K562 (cell line): ENCODE measurements at regions not wholly inside any gene's neighbourhood (a gene's known extent, or its start where the extent isn't known, plus 50 kb on each side); places are given as distances from the start of the nearest gene placed in this dataset.

Experiments
- ASH1L ChIP-seq: fragments of 450-650 bp; IDR thresholded peaks from 2 replicates; pipeline ENCODE4 v1.6.1; 2018; ENCODE audit warnings: borderline replicate concordance, mild to moderate bottlenecking, low read depth; ENCODE audit not compliant: partially characterized antibody
- BCOR ChIP-seq: fragments of 450-650 bp; IDR thresholded peaks from 2 replicates; pipeline ENCODE4 v1.6.1; 2016
- DMBX1 ChIP-seq: fragments of 250-450 bp; sonication (Bioruptor Pico); IDR thresholded peaks from 2 replicates; pipeline ENCODE4 v1.8.0; 2022; ENCODE audit warnings: inconsistent platforms, mild to moderate bottlenecking, moderate library complexity, borderline replicate concordance
- FOXP1 ChIP-seq: sonication (generic); formaldehyde crosslinking; IDR thresholded peaks from 2 replicates; pipeline ENCODE4 v1.8.0; 2022; ENCODE audit warnings: mild to moderate bottlenecking, missing genetic modification reagents
- HNRNPK ChIP-seq: fragments of 200-400 bp; formaldehyde crosslinking; IDR thresholded peaks from one replicate; pipeline ENCODE4 v1.6.1; 2018; ENCODE audit warnings: mild to moderate bottlenecking, low read depth, low read length; ENCODE audit not compliant: poor library complexity, severe bottlenecking
- NFE2 ChIP-seq: IDR thresholded peaks from 2 replicates; pipeline ENCODE4 v1.6.1; 2014; ENCODE audit warnings: antibody characterized with exemption, low read depth
- NFIC ChIP-seq: fragments of 450-650 bp; IDR thresholded peaks from 2 replicates; pipeline ENCODE4 v1.6.1; 2017; ENCODE audit warnings: mild to moderate bottlenecking, inconsistent platforms
- NFYB ChIP-seq: IDR thresholded peaks from 2 replicates; pipeline ENCODE4 v1.6.1; 2011; ENCODE audit warnings: mild to moderate bottlenecking, moderate library complexity; ENCODE audit not compliant: insufficient read length; ENCODE audit errors: extremely low read depth
- PHF20 ChIP-seq: fragments of 450-650 bp; IDR thresholded peaks from 2 replicates; pipeline ENCODE4 v1.6.1; 2018; ENCODE audit not compliant: partially characterized antibody
- RAD51 ChIP-seq: fragments of 450-650 bp; IDR thresholded peaks from 2 replicates; pipeline ENCODE4 v1.7.1; 2016; ENCODE audit warnings: low read depth, mild to moderate bottlenecking, borderline replicate concordance
- RBM17 ChIP-seq: fragments of 200-400 bp; formaldehyde crosslinking; IDR thresholded peaks from 2 replicates; pipeline ENCODE4 v1.6.1; 2017; ENCODE audit warnings: low read depth, mild to moderate bottlenecking, low read length, borderline replicate concordance
- RHOXF2B ChIP-seq: fragments of 250-450 bp; sonication (Bioruptor Pico); conservative IDR thresholded peaks from 2 replicates; pipeline ENCODE4 v1.5.1; 2021
- SMC3 ChIP-seq: conservative IDR thresholded peaks from 2 replicates; pipeline ENCODE4 v1.6.1; 2011; ENCODE audit warnings: low read depth, low read length, improper control_type of control experiment; ENCODE audit not compliant: insufficient read depth
- TAF7 ChIP-seq: fragments of 450-650 bp; IDR thresholded peaks from 2 replicates; pipeline ENCODE4 v1.6.1; 2016; ENCODE audit warnings: missing genetic modification characterization, missing compliant biosample characterization
- TEAD4 ChIP-seq, 2 experiments: sonication (generic) in 1 of 2; formaldehyde crosslinking in 1 of 2; IDR thresholded peaks; 2 replicates each; pipeline versions ENCODE4 v1.6.1 to v1.8.0; 2012 to 2022; ENCODE audit warnings: borderline replicate concordance in 1 of 2, inconsistent platforms in 1 of 2, low read length in 1 of 2, mild to moderate bottlenecking in 1 of 2, missing genetic modification reagents in 1 of 2
- ZKSCAN3 ChIP-seq: fragments of 250-450 bp; sonication (Bioruptor Pico); IDR thresholded peaks from 2 replicates; pipeline ENCODE4 v1.4.0; 2020
- ZNF507 ChIP-seq: conservative IDR thresholded peaks from 2 replicates; pipeline ENCODE4 v1.6.1; 2017; ENCODE audit warnings: missing genetic modification characterization, missing compliant biosample characterization
- ZNF780A ChIP-seq: fragments of 250-450 bp; sonication (Bioruptor Pico); IDR thresholded peaks from 2 replicates; pipeline ENCODE4 v1.5.0; 2021; ENCODE audit warnings: mild to moderate bottlenecking
- TF ChIP-seq, protein P1 (sequence below): fragments of 450-650 bp; IDR thresholded peaks from 2 replicates; pipeline ENCODE4 v1.6.1; 2016; ENCODE audit warnings: low read depth, mild to moderate bottlenecking, moderate library complexity
- TF ChIP-seq, protein P2 (sequence below): IDR thresholded peaks from 3 replicates; pipeline ENCODE4 v1.6.1; 2011; ENCODE audit warnings: borderline replicate concordance, mild to moderate bottlenecking, moderate library complexity; ENCODE audit not compliant: insufficient read length; ENCODE audit errors: extremely low read depth
- TF ChIP-seq, protein P3 (sequence below), 3 experiments: fragments of 200-800 bp in 1 of 3; fragments of 250-450 bp in 1 of 3; fragments of 450-650 bp in 1 of 3; sonication (Bioruptor Pico) in 1 of 3; sonication (Bioruptor generic) in 1 of 3; formaldehyde crosslinking in 1 of 3; IDR thresholded peaks; 2 replicates each; pipeline versions ENCODE4 v1.6.1 to v1.8.0; 2016 to 2022; ENCODE audit warnings: mild to moderate bottlenecking in 2 of 3, missing genetic modification characterization in 2 of 3, missing compliant biosample characterization in 1 of 3, moderate library complexity in 1 of 3
- TF ChIP-seq, protein P4 (sequence below): sonication (generic); formaldehyde crosslinking; IDR thresholded peaks from 2 replicates; pipeline ENCODE4 v1.8.1; 2023; ENCODE audit warnings: mild to moderate bottlenecking, missing genetic modification reagents

DNA sequence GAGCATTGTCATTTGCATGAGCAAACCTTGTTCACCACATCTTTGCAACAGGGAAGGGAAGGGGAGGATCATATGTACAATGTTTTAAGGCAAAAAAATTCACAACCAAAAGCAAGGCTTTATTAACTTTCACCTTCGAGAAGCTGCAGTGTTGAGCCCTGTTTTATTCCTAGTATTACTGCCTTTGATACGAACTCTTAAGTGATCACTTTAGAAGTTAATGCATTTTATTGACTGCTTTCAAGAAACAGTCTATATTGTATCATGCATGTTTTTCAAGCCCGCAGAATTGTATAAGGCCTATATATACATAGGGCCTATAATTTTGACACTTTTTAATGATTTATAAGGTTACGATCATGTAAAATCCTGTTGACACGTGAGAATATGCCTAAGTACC, 117.5 kb upstream of the VPREB1 start (continued):
- TF ChIP-seq TEAD4 (IDR thresholded peaks at IDR 0.05; ENCODE audit: low read length) (no peak), TEAD4 (CRISPR knock-in tag; IDR thresholded peaks at IDR 0.05; ENCODE audit: borderline replicate concordance) (no peak), RHOXF2B (CRISPR knock-in tag) (no peak), FOXP1 (CRISPR knock-in tag) (no peak), RAD51 (0 out of 2 replicates have a peak, but pooled peaks have one; percentile 5), ASH1L (no peak), ZKSCAN3 (CRISPR knock-in tag) (peak; percentile 52; the same call in 1 of the 2 replicates), BCOR (no peak), NFYB (no peak), PHF20 (no peak), HNRNPK (no peak), SMC3 (no peak), TAF7 (tag) (no peak), DMBX1 (CRISPR knock-in tag) (no peak), NFIC (no peak), NFE2 (no peak), ZNF780A (CRISPR knock-in tag) (no peak), ZNF507 (tag) (peak; percentile 31), RBM17 (no peak)
- TF ChIP-seq, protein P1, sequence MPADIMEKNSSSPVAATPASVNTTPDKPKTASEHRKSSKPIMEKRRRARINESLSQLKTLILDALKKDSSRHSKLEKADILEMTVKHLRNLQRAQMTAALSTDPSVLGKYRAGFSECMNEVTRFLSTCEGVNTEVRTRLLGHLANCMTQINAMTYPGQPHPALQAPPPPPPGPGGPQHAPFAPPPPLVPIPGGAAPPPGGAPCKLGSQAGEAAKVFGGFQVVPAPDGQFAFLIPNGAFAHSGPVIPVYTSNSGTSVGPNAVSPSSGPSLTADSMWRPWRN: no peak
- TF ChIP-seq, protein P2, sequence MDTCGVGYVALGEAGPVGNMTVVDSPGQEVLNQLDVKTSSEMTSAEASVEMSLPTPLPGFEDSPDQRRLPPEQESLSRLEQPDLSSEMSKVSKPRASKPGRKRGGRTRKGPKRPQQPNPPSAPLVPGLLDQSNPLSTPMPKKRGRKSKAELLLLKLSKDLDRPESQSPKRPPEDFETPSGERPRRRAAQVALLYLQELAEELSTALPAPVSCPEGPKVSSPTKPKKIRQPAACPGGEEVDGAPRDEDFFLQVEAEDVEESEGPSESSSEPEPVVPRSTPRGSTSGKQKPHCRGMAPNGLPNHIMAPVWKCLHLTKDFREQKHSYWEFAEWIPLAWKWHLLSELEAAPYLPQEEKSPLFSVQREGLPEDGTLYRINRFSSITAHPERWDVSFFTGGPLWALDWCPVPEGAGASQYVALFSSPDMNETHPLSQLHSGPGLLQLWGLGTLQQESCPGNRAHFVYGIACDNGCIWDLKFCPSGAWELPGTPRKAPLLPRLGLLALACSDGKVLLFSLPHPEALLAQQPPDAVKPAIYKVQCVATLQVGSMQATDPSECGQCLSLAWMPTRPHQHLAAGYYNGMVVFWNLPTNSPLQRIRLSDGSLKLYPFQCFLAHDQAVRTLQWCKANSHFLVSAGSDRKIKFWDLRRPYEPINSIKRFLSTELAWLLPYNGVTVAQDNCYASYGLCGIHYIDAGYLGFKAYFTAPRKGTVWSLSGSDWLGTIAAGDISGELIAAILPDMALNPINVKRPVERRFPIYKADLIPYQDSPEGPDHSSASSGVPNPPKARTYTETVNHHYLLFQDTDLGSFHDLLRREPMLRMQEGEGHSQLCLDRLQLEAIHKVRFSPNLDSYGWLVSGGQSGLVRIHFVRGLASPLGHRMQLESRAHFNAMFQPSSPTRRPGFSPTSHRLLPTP: no peak
- TF ChIP-seq, protein P3, sequence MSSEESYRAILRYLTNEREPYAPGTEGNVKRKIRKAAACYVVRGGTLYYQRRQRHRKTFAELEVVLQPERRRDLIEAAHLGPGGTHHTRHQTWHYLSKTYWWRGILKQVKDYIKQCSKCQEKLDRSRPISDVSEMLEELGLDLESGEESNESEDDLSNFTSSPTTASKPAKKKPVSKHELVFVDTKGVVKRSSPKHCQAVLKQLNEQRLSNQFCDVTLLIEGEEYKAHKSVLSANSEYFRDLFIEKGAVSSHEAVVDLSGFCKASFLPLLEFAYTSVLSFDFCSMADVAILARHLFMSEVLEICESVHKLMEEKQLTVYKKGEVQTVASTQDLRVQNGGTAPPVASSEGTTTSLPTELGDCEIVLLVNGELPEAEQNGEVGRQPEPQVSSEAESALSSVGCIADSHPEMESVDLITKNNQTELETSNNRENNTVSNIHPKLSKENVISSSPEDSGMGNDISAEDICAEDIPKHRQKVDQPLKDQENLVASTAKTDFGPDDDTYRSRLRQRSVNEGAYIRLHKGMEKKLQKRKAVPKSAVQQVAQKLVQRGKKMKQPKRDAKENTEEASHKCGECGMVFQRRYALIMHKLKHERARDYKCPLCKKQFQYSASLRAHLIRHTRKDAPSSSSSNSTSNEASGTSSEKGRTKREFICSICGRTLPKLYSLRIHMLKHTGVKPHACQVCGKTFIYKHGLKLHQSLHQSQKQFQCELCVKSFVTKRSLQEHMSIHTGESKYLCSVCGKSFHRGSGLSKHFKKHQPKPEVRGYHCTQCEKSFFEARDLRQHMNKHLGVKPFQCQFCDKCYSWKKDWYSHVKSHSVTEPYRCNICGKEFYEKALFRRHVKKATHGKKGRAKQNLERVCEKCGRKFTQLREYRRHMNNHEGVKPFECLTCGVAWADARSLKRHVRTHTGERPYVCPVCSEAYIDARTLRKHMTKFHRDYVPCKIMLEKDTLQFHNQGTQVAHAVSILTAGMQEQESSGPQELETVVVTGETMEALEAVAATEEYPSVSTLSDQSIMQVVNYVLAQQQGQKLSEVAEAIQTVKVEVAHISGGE (CRISPR knock-in tag; IDR thresholded peaks at IDR 0.05): no peak
- TF ChIP-seq, protein P4, sequence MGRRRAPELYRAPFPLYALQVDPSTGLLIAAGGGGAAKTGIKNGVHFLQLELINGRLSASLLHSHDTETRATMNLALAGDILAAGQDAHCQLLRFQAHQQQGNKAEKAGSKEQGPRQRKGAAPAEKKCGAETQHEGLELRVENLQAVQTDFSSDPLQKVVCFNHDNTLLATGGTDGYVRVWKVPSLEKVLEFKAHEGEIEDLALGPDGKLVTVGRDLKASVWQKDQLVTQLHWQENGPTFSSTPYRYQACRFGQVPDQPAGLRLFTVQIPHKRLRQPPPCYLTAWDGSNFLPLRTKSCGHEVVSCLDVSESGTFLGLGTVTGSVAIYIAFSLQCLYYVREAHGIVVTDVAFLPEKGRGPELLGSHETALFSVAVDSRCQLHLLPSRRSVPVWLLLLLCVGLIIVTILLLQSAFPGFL (CRISPR knock-in tag): no peak
